HCT116 (cell line): ENCODE measurements at regions not wholly inside any gene's neighbourhood (a gene's known extent, or its start where the extent isn't known, plus 50 kb on each side); places are given as distances from the start of the nearest gene placed in this dataset.

Source experiments
- ATAC-seq: fragments of 200-7000 bp; cut with Tn5 transposase; 2 replicates; pipeline ENCODE4 v1.9.1; 2020; ENCODE audit warnings: mild to moderate bottlenecking, moderate library complexity
- BruUV-seq: library from RNA; stranded (reverse); fragments of 400-500 nt; replicated peaks from 2 replicates; lab custom pipeline; 2021; lab: Mats Ljungman, UMichigan
- CTCF ChIA-PET: fragments of 300-600 bp; sonication (Branson Sonifier 250); formaldehyde crosslinking; loops from one replicate; lab custom pipeline; 2021; ENCODE audit warnings: antibody characterized with exemption; lab: Charles Lee
- POLR2A ChIA-PET: fragments of 300-600, 350-600 bp; sonication (Branson Sonifier 250); formaldehyde crosslinking; loops from one replicate; lab custom pipeline; 2021; ENCODE audit warnings: antibody characterized with exemption; lab: Charles Lee
- RAD21 ChIA-PET, 2 experiments: fragments of 300-600 bp; sonication (Branson Sonifier 250); formaldehyde crosslinking; loops; one replicate each; lab custom pipeline; 2023; ENCODE audit warnings: low total read pairs in 2 of 2; ENCODE audit not compliant: uncharacterized antibody in 2 of 2, unreplicated experiment in 2 of 2, low non-redundant PET in 1 of 2; lab: Charles Lee
- DNase-seq: peaks from one replicate; pipeline ENCODE4 v3.0.0-alpha.2; 2010; ENCODE audit warnings: low read depth, low spot score
- H2AFZ ChIP-seq: fragments of 200-600 bp; shearing (Covaris generic), sonication (generic); 2 replicates; pipeline ENCODE4 v1.6.1; 2017; ENCODE audit warnings: low read depth, mixed run types, mixed read lengths, antibody characterized with exemption, low read length; ENCODE audit not compliant: poor library complexity, severe bottlenecking
- H3K27ac ChIP-seq: 2 replicates; pipeline ENCODE4 v1.5.1; 2012; ENCODE audit warnings: low read depth, low read length
- H3K27me3 ChIP-seq: fragments of 200-600 bp; sonication (generic); 2 replicates; pipeline ENCODE4 v1.6.1; 2016; ENCODE audit warnings: mixed run types, low read length, mixed read lengths; ENCODE audit not compliant: insufficient read depth
- H3K36me3 ChIP-seq, 2 experiments: fragments of 200-500 bp in 1 of 2; fragments of 200-600 bp in 1 of 2; sonication (Bioruptor generic) in 1 of 2; sonication (generic) in 1 of 2; 2 replicates each; pipeline versions ENCODE4 v1.5.1 to v1.6.1; 2014 to 2016; ENCODE audit warnings: low read length in 2 of 2, inconsistent platforms in 1 of 2, mixed read lengths in 1 of 2, mixed run types in 1 of 2; ENCODE audit not compliant: insufficient read depth in 2 of 2, control insufficient read depth in 1 of 2
- H3K4me1 ChIP-seq, 2 experiments: fragments of 200-600 bp in 1 of 2; sonication (generic) in 1 of 2; 2 replicates each; pipeline versions ENCODE4 v1.5.1 to v1.6.1; 2012 to 2017; ENCODE audit warnings: low read length in 2 of 2, inconsistent platforms in 1 of 2, mild to moderate bottlenecking in 1 of 2, mixed read lengths in 1 of 2, mixed run types in 1 of 2, moderate library complexity in 1 of 2; ENCODE audit not compliant: insufficient read depth in 2 of 2, control insufficient read depth in 1 of 2
- H3K4me2 ChIP-seq: fragments of 200-600 bp; sonication (generic); 2 replicates; pipeline ENCODE4 v1.6.1; 2017; ENCODE audit warnings: mixed run types, low read length, mixed read lengths
- H3K4me3 ChIP-seq, 2 experiments: fragments of 200-600 bp in 1 of 2; sonication (generic) in 1 of 2; replicated peaks in 1 of 2; 2 replicates each; pipeline ENCODE4 v1.5.1; 2011 to 2016; ENCODE audit warnings: low read length in 2 of 2, control low read depth in 1 of 2, low read depth in 1 of 2, mild to moderate bottlenecking in 1 of 2, mixed read lengths in 1 of 2, mixed run types in 1 of 2
- H3K79me2 ChIP-seq: fragments of 200-600 bp; sonication (generic); 2 replicates; pipeline ENCODE4 v1.6.1; 2017; ENCODE audit warnings: mild to moderate bottlenecking, mixed run types, low read length, moderate library complexity, mixed read lengths; ENCODE audit not compliant: insufficient read depth
- H3K9ac ChIP-seq: fragments of 200-600 bp; sonication (generic); 2 replicates; pipeline ENCODE4 v1.6.1; 2016; ENCODE audit warnings: low read length, mixed read lengths
- H3K9me2 ChIP-seq: fragments of 200-600 bp; sonication (generic), shearing (Covaris generic); 2 replicates; pipeline ENCODE4 v1.6.1; 2017; ENCODE audit warnings: mixed run types, mild to moderate bottlenecking, moderate library complexity; ENCODE audit not compliant: insufficient read depth
- H3K9me3 ChIP-seq, 2 experiments: fragments of 200-500 bp in 1 of 2; fragments of 200-600 bp in 1 of 2; sonication (Bioruptor generic) in 1 of 2; sonication (generic) in 1 of 2; 2 replicates each; pipeline ENCODE4 v1.6.1; 2014 to 2017; ENCODE audit warnings: low read length in 2 of 2, mixed read lengths in 2 of 2, inconsistent platforms in 1 of 2, low read depth in 1 of 2, mild to moderate bottlenecking in 1 of 2, mixed run types in 1 of 2, moderate library complexity in 1 of 2; ENCODE audit not compliant: control insufficient read depth in 1 of 2, insufficient read depth in 1 of 2
- H4K20me1 ChIP-seq: fragments of 200-600 bp; sonication (generic), shearing (Covaris generic); 2 replicates; pipeline ENCODE4 v1.6.1; 2017; ENCODE audit warnings: mixed run types, mild to moderate bottlenecking, moderate library complexity; ENCODE audit not compliant: insufficient read depth
- ATF3 ChIP-seq: IDR thresholded peaks from 2 replicates; pipeline ENCODE4 v1.6.1; 2012
- CBX3 ChIP-seq: IDR thresholded peaks from 2 replicates; pipeline ENCODE4 v1.6.1; 2012; ENCODE audit warnings: low read depth
- EGR1 ChIP-seq: IDR thresholded peaks from 2 replicates; pipeline ENCODE4 v1.6.1; 2012; ENCODE audit warnings: low read depth
- ELF1 ChIP-seq: IDR thresholded peaks from 2 replicates; pipeline ENCODE4 v1.6.1; 2012; ENCODE audit warnings: low read depth, borderline replicate concordance
- FOSL1 ChIP-seq: IDR thresholded peaks from 2 replicates; pipeline ENCODE4 v1.6.1; 2012; ENCODE audit warnings: low read depth
- POLR2A ChIP-seq: IDR thresholded peaks from 2 replicates; pipeline ENCODE4 v1.7.0; 2011; ENCODE audit warnings: borderline replicate concordance; ENCODE audit not compliant: insufficient read depth, insufficient read length; ENCODE audit errors: extremely low read depth
- POLR2AphosphoS5 ChIP-seq: IDR thresholded peaks from 2 replicates; pipeline ENCODE4 v1.6.1; 2011; ENCODE audit warnings: mild to moderate bottlenecking, low read depth, low read length, moderate library complexity
- RAD21 ChIP-seq: IDR thresholded peaks from 2 replicates; pipeline ENCODE4 v1.6.1; 2012; ENCODE audit warnings: low read depth, mild to moderate bottlenecking
- SRF ChIP-seq: IDR thresholded peaks from 2 replicates; pipeline ENCODE4 v1.6.1; 2012; ENCODE audit warnings: low read depth
- TCF7L2 ChIP-seq: IDR thresholded peaks from 2 replicates; pipeline ENCODE4 v1.7.0; 2011; ENCODE audit warnings: borderline replicate concordance, inconsistent platforms; ENCODE audit not compliant: insufficient read depth, insufficient read length; ENCODE audit errors: extremely low read depth
- ZFX ChIP-seq: fragments of 450-650 bp; IDR thresholded peaks from 2 replicates; pipeline ENCODE4 v1.6.1; 2017
- ZNF274 ChIP-seq: fragments of 200-500 bp; sonication (Bioruptor generic); IDR thresholded peaks from 2 replicates; pipeline ENCODE4 v1.6.1; 2014; ENCODE audit warnings: mild to moderate bottlenecking, low read depth, low read length, inconsistent platforms
- intact Hi-C: fragments of 100-400 bp; cut with micrococcal nuclease; formaldehyde crosslinking; loops from 2 replicates; pipeline ENCODE4 v1.10.0; 2022
- TF ChIP-seq, protein P1 (sequence below), 3 experiments: fragments of 200-600 bp in 1 of 3; sonication (generic) in 1 of 3; IDR thresholded peaks in 2 of 3; conservative IDR thresholded peaks in 1 of 3; 2 replicates each; pipeline ENCODE4 v1.5.1; 2012 to 2017; ENCODE audit warnings: low read depth in 2 of 3, low read length in 2 of 3, antibody characterized with exemption in 1 of 3, borderline replicate concordance in 1 of 3, control low read depth in 1 of 3, mild to moderate bottlenecking in 1 of 3, mixed read lengths in 1 of 3, mixed run types in 1 of 3, moderate library complexity in 1 of 3; ENCODE audit not compliant: insufficient read depth in 1 of 3

GRCh38 chr13:48158915-48159314 is 64.0 kb upstream of the MED4 start:
- Histone ChIP-seq H3K27ac (no peak overlapping the region), H4K20me1 (no peaks in the 10 kb centered on the region), H3K4me1 (peaks cover 21 to 41% of the 10 kb centered on the region in 2 experiments), H2AFZ (no peak overlapping the region), H3K9me2 (no peaks in the 10 kb centered on the region), H3K27me3 (no peaks in the 10 kb centered on the region), H3K9ac (no peak overlapping the region), H3K4me3 (no peak overlapping the region), H3K4me2 (no peak overlapping the region), H3K9me3 (no peaks in the 10 kb centered on the region), H3K79me2 (no peaks in the 10 kb centered on the region), H3K36me3 (no peaks in the 10 kb centered on the region)
- ATAC-seq (no peak), DNase-seq (no peak)
- ChIA-PET RAD21 (no interaction called here), CTCF (no interaction called here), POLR2A (no interaction called here)
- intact Hi-C loops: no loop called here
- TF ChIP-seq TCF7L2: no peak
- TF ChIP-seq, protein P1, sequence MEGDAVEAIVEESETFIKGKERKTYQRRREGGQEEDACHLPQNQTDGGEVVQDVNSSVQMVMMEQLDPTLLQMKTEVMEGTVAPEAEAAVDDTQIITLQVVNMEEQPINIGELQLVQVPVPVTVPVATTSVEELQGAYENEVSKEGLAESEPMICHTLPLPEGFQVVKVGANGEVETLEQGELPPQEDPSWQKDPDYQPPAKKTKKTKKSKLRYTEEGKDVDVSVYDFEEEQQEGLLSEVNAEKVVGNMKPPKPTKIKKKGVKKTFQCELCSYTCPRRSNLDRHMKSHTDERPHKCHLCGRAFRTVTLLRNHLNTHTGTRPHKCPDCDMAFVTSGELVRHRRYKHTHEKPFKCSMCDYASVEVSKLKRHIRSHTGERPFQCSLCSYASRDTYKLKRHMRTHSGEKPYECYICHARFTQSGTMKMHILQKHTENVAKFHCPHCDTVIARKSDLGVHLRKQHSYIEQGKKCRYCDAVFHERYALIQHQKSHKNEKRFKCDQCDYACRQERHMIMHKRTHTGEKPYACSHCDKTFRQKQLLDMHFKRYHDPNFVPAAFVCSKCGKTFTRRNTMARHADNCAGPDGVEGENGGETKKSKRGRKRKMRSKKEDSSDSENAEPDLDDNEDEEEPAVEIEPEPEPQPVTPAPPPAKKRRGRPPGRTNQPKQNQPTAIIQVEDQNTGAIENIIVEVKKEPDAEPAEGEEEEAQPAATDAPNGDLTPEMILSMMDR (IDR thresholded peaks at IDR 0.05 in 2 of 3, conservative IDR thresholded peaks at IDR 0.05 in 1 of 3; ENCODE audit: borderline replicate concordance in 1 of 3, insufficient read depth in 1 of 3, low read depth in 2 of 3, low read length in 2 of 3): no peak
- no peak for TF ChIP-seq SRF
- no peak for TF ChIP-seq RAD21
- no peak for TF ChIP-seq ELF1
- no peak for TF ChIP-seq ZFX
- TF ChIP-seq FOSL1: no peak
- TF ChIP-seq CBX3: no peak
- TF ChIP-seq EGR1: no peak
- TF ChIP-seq ZNF274: no peak
- no TSS peak for BruUV-seq

DNA sequence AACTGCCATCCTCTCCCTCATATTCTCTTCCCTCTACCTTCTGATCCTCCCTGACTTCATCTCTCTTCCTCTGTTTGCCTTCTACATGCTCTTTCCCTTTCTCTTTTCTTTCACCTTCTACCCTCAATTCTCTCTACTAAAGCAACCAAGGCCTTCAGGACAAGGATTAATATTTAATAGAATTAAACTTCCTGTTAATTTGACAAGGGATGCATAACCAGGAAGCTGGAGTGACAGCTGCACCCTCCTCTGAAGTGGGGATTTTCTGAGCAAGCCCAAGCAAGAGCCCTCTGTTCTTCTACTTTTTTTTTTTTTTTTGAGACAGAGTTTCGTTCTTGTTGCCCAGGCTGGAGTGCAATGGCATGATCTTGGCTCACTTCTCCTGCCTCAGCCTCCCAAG is 63.4 kb upstream of the MED4 start:
- ChIA-PET RAD21 (no interaction called here), POLR2A (no interaction called here), CTCF (no interaction called here)
- intact Hi-C loops: no loop called here
- H3K4me3 ChIP-seq: no peak overlapping the region
- H3K36me3 ChIP-seq: no peaks in the 10 kb centered on the region
- no peak overlapping the region for H3K4me2 ChIP-seq
- ATAC-seq (no peak), DNase-seq (no peak)
- H3K4me1 ChIP-seq: peaks cover 21 to 41% of the 10 kb centered on the region in 2 experiments
- no peaks in the 10 kb centered on the region for H3K27me3 ChIP-seq
- H3K9me2 ChIP-seq: no peaks in the 10 kb centered on the region
- no peaks in the 10 kb centered on the region for H4K20me1 ChIP-seq
- H3K27ac ChIP-seq: no peak overlapping the region
- BruUV-seq: no TSS peak
- H2AFZ ChIP-seq: no peak overlapping the region
- H3K79me2 ChIP-seq: no peaks in the 10 kb centered on the region
- no peak overlapping the region for H3K9ac ChIP-seq
- H3K9me3 ChIP-seq: no peaks in the 10 kb centered on the region
- TF ChIP-seq, protein P1 (IDR thresholded peaks at IDR 0.05 in 2 of 3, conservative IDR thresholded peaks at IDR 0.05 in 1 of 3; ENCODE audit: borderline replicate concordance in 1 of 3, insufficient read depth in 1 of 3, low read depth in 2 of 3, low read length in 2 of 3): no peak
- no peak for TF ChIP-seq ATF3
- TF ChIP-seq POLR2A: no peak
- no peak for TF ChIP-seq POLR2AphosphoS5
- no peak for TF ChIP-seq ELF1
